GM23338 (cell line): ENCODE measurements at regions not wholly inside any gene's neighbourhood (a gene's known extent, or its start where the extent isn't known, plus 50 kb on each side); places are given as distances from the start of the nearest gene placed in this dataset.

Experiments
- CREB1 ChIP-seq: fragments of 250-450 bp; sonication (Bioruptor Pico); IDR thresholded peaks from 2 replicates; pipeline ENCODE4 v1.5.0; 2020; ENCODE audit warnings: low read depth, mild to moderate bottlenecking, moderate library complexity
- CTCF ChIP-seq, 2 experiments: fragments of 200-600 bp in 1 of 2; sonication (generic) in 1 of 2; conservative IDR thresholded peaks; 2 replicates each; pipeline versions ENCODE4 v1.5.1 to v1.6.1; 2016 to 2017; ENCODE audit warnings: antibody characterized with exemption in 2 of 2, low read depth in 2 of 2, mild to moderate bottlenecking in 2 of 2, moderate library complexity in 1 of 2
- ETS1 ChIP-seq: IDR thresholded peaks from 2 replicates; pipeline ENCODE4 v1.6.1; 2016; ENCODE audit warnings: antibody characterized with exemption
- EZH2 ChIP-seq: fragments of 200-600 bp; sonication (generic); IDR thresholded peaks from one replicate; pipeline ENCODE4 v1.8.0; 2017; ENCODE audit warnings: antibody characterized with exemption, mild to moderate bottlenecking, low read depth; ENCODE audit not compliant: unreplicated experiment
- EZH2phosphoT487 ChIP-seq: fragments of 200-600 bp; sonication (generic); IDR thresholded peaks from one replicate; pipeline ENCODE4 v1.8.1; 2018; ENCODE audit warnings: antibody characterized with exemption; ENCODE audit not compliant: unreplicated experiment
- JUNB ChIP-seq: IDR thresholded peaks from one replicate; pipeline ENCODE4 v1.6.1; 2016; ENCODE audit warnings: antibody characterized with exemption; ENCODE audit not compliant: unreplicated experiment
- POLR2AphosphoS5 ChIP-seq: IDR thresholded peaks from 2 replicates; pipeline ENCODE4 v1.6.1; 2016; ENCODE audit warnings: antibody characterized with exemption, low read depth
- REST ChIP-seq: IDR thresholded peaks from one replicate; pipeline ENCODE4 v1.6.1; 2018; ENCODE audit warnings: antibody characterized with exemption; ENCODE audit not compliant: unreplicated experiment

GRCh38 chr6:23841116-23841515 lies 284.9 kb upstream of the NRSN1 start:
- no peak for TF ChIP-seq CTCF (conservative IDR thresholded peaks at IDR 0.05; ENCODE audit: low read depth in 2 of 2)
- no peak for TF ChIP-seq REST
- TF ChIP-seq POLR2AphosphoS5 = no peak
- no peak for TF ChIP-seq EZH2phosphoT487
- no peak for TF ChIP-seq EZH2
- no peak for TF ChIP-seq ETS1
- no peak for TF ChIP-seq JUNB
- TF ChIP-seq CREB1 (CRISPR knock-in tag) = no peak
